ENCODE measurements at regions not wholly inside any gene's neighbourhood (a gene's known extent, or its start where the extent isn't known, plus 50 kb on each side); places are given as distances from the start of the nearest gene placed in this dataset.

DNA sequence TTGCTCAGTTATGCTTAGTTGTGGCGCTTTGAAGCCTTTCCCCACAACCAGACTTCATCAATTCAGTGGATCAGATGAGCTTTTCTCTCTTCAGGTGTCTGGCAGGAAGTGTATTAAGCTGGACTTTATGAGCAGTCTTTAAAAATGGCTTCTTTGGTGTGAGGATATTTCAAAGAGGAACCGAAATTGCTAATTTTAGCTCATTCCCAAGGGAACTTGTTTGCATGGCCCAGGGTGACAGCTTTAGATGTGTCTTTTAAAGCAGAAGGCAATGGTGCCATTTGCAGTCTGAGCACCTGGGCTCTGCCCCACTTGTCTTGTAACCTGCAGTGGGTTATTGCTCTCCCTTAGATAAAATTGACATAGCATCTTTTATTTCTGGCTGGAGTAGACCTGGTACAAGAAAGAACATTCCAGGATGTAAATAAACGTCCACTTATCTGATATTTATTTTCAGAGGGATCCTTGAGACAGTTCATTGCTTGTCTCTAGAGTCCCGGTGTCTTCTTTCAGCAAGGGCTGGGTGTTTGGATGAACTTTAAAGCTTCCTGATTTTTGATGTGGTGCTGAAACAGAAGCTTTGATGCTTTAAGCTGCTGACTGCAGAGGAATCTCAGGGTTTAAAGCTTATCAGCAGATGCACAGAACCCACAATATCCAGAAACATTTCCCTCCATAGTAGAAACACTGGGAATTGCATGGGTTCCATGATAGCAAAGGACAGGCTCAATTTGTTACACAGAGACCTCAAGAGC is 241.7 kb downstream of the ADGRL2 start:
- dilution Hi-C loops (cut with HindIII; ENCODE audit: low sequenced_read_pairs, unreplicated experiment) (no loop called here), in situ Hi-C loops (cut with MboI; ENCODE audit: low sequenced_read_pairs) (no loop called here), intact Hi-C loops (cut with micrococcal nuclease) (no loop called here)
- Histone ChIP-seq H4K5ac (ENCODE audit: low read depth, low read length) (no peak overlapping the region), H3K27me3 (ENCODE audit: control insufficient read depth, insufficient read depth, low read length) (no peaks in the 10 kb centered on the region; the same call in 1 of the 2 replicates), H3K9me1 (ENCODE audit: insufficient read depth, low read length) (no peaks in the 10 kb centered on the region), H2BK15ac (ENCODE audit: low read depth, low read length) (no peak overlapping the region), H3K36me3 (ENCODE audit: control insufficient read depth, insufficient read depth, low read length) (no peaks in the 10 kb centered on the region), H3K79me1 (ENCODE audit: low read depth in 1 of 2, low read length in 2 of 2) (no peaks in the 10 kb centered on the region), H3K9me3 (ENCODE audit: control insufficient read depth, insufficient read depth, low read length) (no peaks in the 10 kb centered on the region), H3K27ac (ENCODE audit: insufficient read depth, low read length) (no peak overlapping the region), H2AK9ac (replicated peaks; ENCODE audit: low read depth, low read length, poor library complexity) (no peak overlapping the region), H2BK5ac (ENCODE audit: low read depth, low read length, poor library complexity, severe bottlenecking) (no peak overlapping the region), H4K8ac (ENCODE audit: low read depth in 2 of 2, low read length in 2 of 2) (no peak overlapping the region), H2BK20ac (ENCODE audit: low read depth, low read length) (no peak overlapping the region), H3K4me2 (ENCODE audit: low read depth, low read length) (no peak overlapping the region), H3K4ac (ENCODE audit: low read depth, low read length) (no peak overlapping the region), H3K14ac (replicated peaks; ENCODE audit: low read depth, low read length) (no peak overlapping the region), H3K56ac (ENCODE audit: extremely low read depth, insufficient read depth, low read length) (no peak overlapping the region), H2BK120ac (ENCODE audit: low read depth, low read length) (no peak overlapping the region), H4K91ac (ENCODE audit: insufficient read depth, low read depth, low read length) (no peak overlapping the region), H3K4me3 (ENCODE audit: insufficient read depth, low read depth, low read length) (no peak overlapping the region), H2AFZ (replicated peaks; ENCODE audit: low read length, poor library complexity) (no peak overlapping the region), H3K4me1 (ENCODE audit: control insufficient read depth, insufficient read depth, low read length) (no peaks in the 10 kb centered on the region), H3K9ac (ENCODE audit: low read depth, low read length) (no peak overlapping the region), H2AK5ac (ENCODE audit: low read depth, low read length) (no peak overlapping the region), H3K23ac (ENCODE audit: low read depth, low read length) (no peak overlapping the region), H3K18ac (ENCODE audit: low read depth, low read length) (no peak overlapping the region), H4K20me1 (ENCODE audit: insufficient read depth, low read length) (no peaks in the 10 kb centered on the region)
- ChIA-PET POLR2A (ENCODE audit: unreplicated experiment) (no interaction called here), CTCF (no interaction called here)
- ATAC-seq (ENCODE audit: low read depth), result no peak
- TF ChIP-seq NFE2L2 (IDR thresholded peaks at IDR 0.05; ENCODE audit: low read depth, low read length), result no peak
- no peak for TF ChIP-seq MAFK (IDR thresholded peaks at IDR 0.05; ENCODE audit: low read depth, low read length)
- TF ChIP-seq CEBPB (IDR thresholded peaks at IDR 0.05; ENCODE audit: low read depth, low read length), result no peak
- TF ChIP-seq FOS (IDR thresholded peaks at IDR 0.05; ENCODE audit: low read depth, low read length), result no peak
- no peak for TF ChIP-seq RCOR1 (IDR thresholded peaks at IDR 0.05; ENCODE audit: insufficient replicate concordance, low read length)
- no peak for TF ChIP-seq CHD1 (IDR thresholded peaks at IDR 0.05; ENCODE audit: low read depth, low read length)
- no peak for TF ChIP-seq SMC3 (IDR thresholded peaks at IDR 0.05; ENCODE audit: low read depth, low read length)
- TF ChIP-seq, protein P1, sequence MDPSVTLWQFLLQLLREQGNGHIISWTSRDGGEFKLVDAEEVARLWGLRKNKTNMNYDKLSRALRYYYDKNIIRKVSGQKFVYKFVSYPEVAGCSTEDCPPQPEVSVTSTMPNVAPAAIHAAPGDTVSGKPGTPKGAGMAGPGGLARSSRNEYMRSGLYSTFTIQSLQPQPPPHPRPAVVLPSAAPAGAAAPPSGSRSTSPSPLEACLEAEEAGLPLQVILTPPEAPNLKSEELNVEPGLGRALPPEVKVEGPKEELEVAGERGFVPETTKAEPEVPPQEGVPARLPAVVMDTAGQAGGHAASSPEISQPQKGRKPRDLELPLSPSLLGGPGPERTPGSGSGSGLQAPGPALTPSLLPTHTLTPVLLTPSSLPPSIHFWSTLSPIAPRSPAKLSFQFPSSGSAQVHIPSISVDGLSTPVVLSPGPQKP (IDR thresholded peaks at IDR 0.05; ENCODE audit: borderline replicate concordance, low read depth, low read length), result no peak
- no peak for TF ChIP-seq MXI1 (IDR thresholded peaks at IDR 0.05; ENCODE audit: borderline replicate concordance, low read depth, low read length)
- TF ChIP-seq MAZ (IDR thresholded peaks at IDR 0.05; ENCODE audit: borderline replicate concordance, low read depth, low read length), result no peak
- no peak for TF ChIP-seq RAD21 (IDR thresholded peaks at IDR 0.05; ENCODE audit: low read length)
- TF ChIP-seq POLR2A (IDR thresholded peaks at IDR 0.05; ENCODE audit: low read depth, low read length), result no peak
- TF ChIP-seq BHLHE40 (IDR thresholded peaks at IDR 0.05; ENCODE audit: low read depth, low read length), result no peak
- TF ChIP-seq, protein P2, sequence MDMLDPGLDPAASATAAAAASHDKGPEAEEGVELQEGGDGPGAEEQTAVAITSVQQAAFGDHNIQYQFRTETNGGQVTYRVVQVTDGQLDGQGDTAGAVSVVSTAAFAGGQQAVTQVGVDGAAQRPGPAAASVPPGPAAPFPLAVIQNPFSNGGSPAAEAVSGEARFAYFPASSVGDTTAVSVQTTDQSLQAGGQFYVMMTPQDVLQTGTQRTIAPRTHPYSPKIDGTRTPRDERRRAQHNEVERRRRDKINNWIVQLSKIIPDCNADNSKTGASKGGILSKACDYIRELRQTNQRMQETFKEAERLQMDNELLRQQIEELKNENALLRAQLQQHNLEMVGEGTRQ (IDR thresholded peaks at IDR 0.05; ENCODE audit: low read depth, low read length), result no peak
- no TSS peak for BruUV-seq (replicated peaks)
- no CpG with 5 or more reads among the region's 4 CpGs for WGBS, 2 experiments (ENCODE audit: extremely low coverage in 2 of 2, insufficient read length in 1 of 2)
- no peak for DNase-seq
